HepG2 (cell line): ENCODE measurements at regions not wholly inside any gene's neighbourhood (a gene's known extent, or its start where the extent isn't known, plus 50 kb on each side); places are given as distances from the start of the nearest gene placed in this dataset.

Source experiments
- HNRNPH1 ChIP-seq: fragments of 200-400 bp; formaldehyde crosslinking; optimal IDR thresholded peaks from 2 replicates; pipeline ENCODE3; 2017; ENCODE audit warnings: mild to moderate bottlenecking, low read depth, low read length
- LBX2 ChIP-seq: sonication (generic); formaldehyde crosslinking; IDR thresholded peaks from 2 replicates; pipeline ENCODE4 v1.5.0; 2020; ENCODE audit warnings: missing genetic modification reagents, mild to moderate bottlenecking, borderline replicate concordance
- ZNF12 ChIP-seq: sonication (generic); formaldehyde crosslinking; IDR thresholded peaks from 2 replicates; pipeline ENCODE4 v1.5.0; 2020; ENCODE audit warnings: missing genetic modification reagents
- ZNF274 ChIP-seq: sonication (generic); formaldehyde crosslinking; IDR thresholded peaks from 2 replicates; pipeline ENCODE4 v1.5.1; 2020; ENCODE audit warnings: mild to moderate bottlenecking, missing genetic modification reagents

GRCh38 chr4:31741326-31741725 is 1021.2 kb downstream of the PCDH7 start:
- TF ChIP-seq ZNF12 (CRISPR knock-in tag) (no peak), LBX2 (CRISPR knock-in tag) (no peak), HNRNPH1 (no peak), ZNF274 (CRISPR knock-in tag) (no peak)
